Mesothelial cell of epicardium (in vitro differentiated cells): ENCODE measurements at regions not wholly inside any gene's neighbourhood (a gene's known extent, or its start where the extent isn't known, plus 50 kb on each side); places are given as distances from the start of the nearest gene placed in this dataset.

Source experiments
- DNase-seq, 2 experiments: peaks; one replicate each; pipeline ENCODE4 v3.0.0; 2021; ENCODE audit warnings: low spot score in 2 of 2; ENCODE audit not compliant: unreplicated experiment in 2 of 2
- H3K27ac Mint-ChIP-seq: 2 replicates; pipeline ENCODE4 v1.8.0; 2021; ENCODE audit warnings: mixed read lengths
- H3K27me3 Mint-ChIP-seq: 2 replicates; pipeline ENCODE4 v1.8.0; 2021; ENCODE audit warnings: low read depth, mixed read lengths
- H3K36me3 Mint-ChIP-seq: 2 replicates; pipeline ENCODE4 v1.8.0; 2021; ENCODE audit warnings: mixed read lengths
- H3K4me1 Mint-ChIP-seq: 2 replicates; pipeline ENCODE4 v1.8.0; 2021; ENCODE audit warnings: mixed read lengths
- H3K4me3 Mint-ChIP-seq: 2 replicates; pipeline ENCODE4 v1.8.0; 2021; ENCODE audit warnings: mild to moderate bottlenecking, moderate library complexity, mixed read lengths
- H3K9me3 Mint-ChIP-seq: 2 replicates; pipeline ENCODE4 v1.8.0; 2021; ENCODE audit warnings: mixed read lengths
- CTCF ChIP-seq: fragments of 200-600 bp; sonication (generic); IDR thresholded peaks from one replicate; pipeline ENCODE4 v1.5.0; 2021; ENCODE audit warnings: antibody characterized with exemption; ENCODE audit not compliant: unreplicated experiment

- no peak for DNase-seq
- H3K27ac Mint-ChIP-seq, result peak overlapping the region; percentile 94
- H3K4me1 Mint-ChIP-seq, result peaks cover 81% of the 10 kb centered on the region
- no peaks in the 10 kb centered on the region for H3K36me3 Mint-ChIP-seq
- no peaks in the 10 kb centered on the region for H3K9me3 Mint-ChIP-seq
- no peak overlapping the region for H3K4me3 Mint-ChIP-seq
- no peak for TF ChIP-seq CTCF
- H3K27me3 Mint-ChIP-seq, result no peaks in the 10 kb centered on the region
Observed at GRCh38 chr18:6561862-6562291, 147.2 kb upstream of the L3MBTL4 start.

- H3K4me1 Mint-ChIP-seq, result peaks cover 76% of the 10 kb centered on the region
- H3K27ac Mint-ChIP-seq, result peak overlapping the region; percentile 94
- H3K4me3 Mint-ChIP-seq, result no peak overlapping the region
- TF ChIP-seq CTCF, result no peak
- no peaks in the 10 kb centered on the region for H3K27me3 Mint-ChIP-seq
- no peaks in the 10 kb centered on the region for H3K9me3 Mint-ChIP-seq
- DNase-seq, result no peak
- no peaks in the 10 kb centered on the region for H3K36me3 Mint-ChIP-seq
Observed at GRCh38 chr18:6563896-6564295, 149.2 kb upstream of the L3MBTL4 start.

- Mint-ChIP-seq H3K4me1 (peaks cover 68% of the 10 kb centered on the region), H3K9me3 (no peaks in the 10 kb centered on the region), H3K27ac (peak overlapping the region; percentile 96), H3K27me3 (no peaks in the 10 kb centered on the region), H3K4me3 (no peak overlapping the region), H3K36me3 (no peaks in the 10 kb centered on the region)
- TF ChIP-seq CTCF, result no peak
- DNase-seq, result no peak
Observed at GRCh38 chr18:6564950-6565814, 150.5 kb upstream of the L3MBTL4 start.

GRCh38 chr18:6565815-6566081, 151.0 kb upstream of the L3MBTL4 start:
- Mint-ChIP-seq H3K4me3 (no peak overlapping the region), H3K9me3 (no peaks in the 10 kb centered on the region), H3K27ac (peak overlapping the region; percentile 96), H3K36me3 (no peaks in the 10 kb centered on the region), H3K27me3 (no peaks in the 10 kb centered on the region), H3K4me1 (peaks cover 65% of the 10 kb centered on the region)
- no peak for DNase-seq
- no peak for TF ChIP-seq CTCF

GRCh38 chr18:6566338-6566911, 151.7 kb upstream of the L3MBTL4 start:
- Mint-ChIP-seq H3K9me3 (no peaks in the 10 kb centered on the region), H3K27me3 (no peaks in the 10 kb centered on the region), H3K27ac (peak overlapping the region; percentile 96), H3K36me3 (no peaks in the 10 kb centered on the region), H3K4me1 (peaks cover 58% of the 10 kb centered on the region), H3K4me3 (no peak overlapping the region)
- no peak for DNase-seq
- no peak for TF ChIP-seq CTCF
